Heart left ventricle (tissue), 16 donors: ENCODE measurements at regions not wholly inside any gene's neighbourhood (a gene's known extent, or its start where the extent isn't known, plus 50 kb on each side); places are given as distances from the start of the nearest gene placed in this dataset.

Experiments
- ATAC-seq, 4 donors: fragments of 200-7000 bp; cut with Tn5 transposase; one replicate each; pipeline ENCODE4 v1.9.1; 2020 to 2022; ENCODE audit warnings: moderate library complexity in 4 of 4, mild to moderate bottlenecking in 3 of 4, moderate number of reproducible peaks in 1 of 4
- DNase-seq, 5 donors: peaks; one replicate each; pipeline ENCODE4 v3.0.0-alpha.2; 2020
- H3K27ac ChIP-seq, 12 donors: fragments of 200-600 bp; sonication (generic) in 4 of 12; one replicate each; pipeline versions ENCODE4 v1.5.0 to v1.8.0; 2016 to 2022; ENCODE audit warnings: mild to moderate bottlenecking in 2 of 12
- H3K27me3 ChIP-seq, 9 donors: fragments of 200-600 bp; sonication (generic) in 2 of 9; one replicate each; pipeline versions ENCODE4 v1.5.1 to v1.8.0; 2016 to 2022; ENCODE audit warnings: mild to moderate bottlenecking in 3 of 9
- H3K36me3 ChIP-seq, 9 donors: fragments of 200-600 bp; sonication (generic) in 2 of 9; one replicate each; pipeline versions ENCODE4 v1.5.0 to v1.8.0; 2018 to 2022; ENCODE audit warnings: mild to moderate bottlenecking in 2 of 9
- H3K4me1 ChIP-seq, 12 donors: fragments of 200-600 bp; sonication (generic) in 4 of 12; one replicate each; pipeline versions ENCODE4 v1.5.0 to v1.8.0; 2016 to 2022; ENCODE audit warnings: mild to moderate bottlenecking in 3 of 12
- H3K4me3 ChIP-seq, 12 donors: fragments of 200-600 bp; sonication (generic) in 4 of 12; one replicate each; pipeline versions ENCODE4 v1.5.0 to v1.8.0; 2017 to 2022; ENCODE audit warnings: mild to moderate bottlenecking in 9 of 12, moderate library complexity in 4 of 12
- H3K9me3 ChIP-seq, 12 donors: fragments of 200-600 bp; sonication (generic) in 4 of 12; one replicate each; pipeline versions ENCODE4 v1.5.0 to v1.8.0; 2016 to 2022; ENCODE audit warnings: mild to moderate bottlenecking in 1 of 12
- CTCF ChIP-seq, 12 donors: fragments of 200-600 bp; sonication (generic) in 4 of 12; IDR thresholded peaks; one replicate each; pipeline versions ENCODE4 v1.5.0 to v1.8.0; 2018 to 2022; ENCODE audit warnings: antibody characterized with exemption in 12 of 12, mild to moderate bottlenecking in 5 of 12
- POLR2A ChIP-seq, 2 donors: fragments of 450-650 bp; IDR thresholded peaks; one replicate each; pipeline ENCODE4 v1.6.1; 2017; ENCODE audit warnings: antibody characterized with exemption in 2 of 2, mild to moderate bottlenecking in 2 of 2, moderate library complexity in 2 of 2
- WGBS, 4 donors: extraction: QIAGEN DNeasy Blood & Tissue Kit in 2 of 4; methylation state at CpG; one replicate each; pipeline versions ENCODE4 v1.1.5 to v1.1.7; 2013 to 2018; 5-methylcytosine and 5-hydroxymethylcytosine counted together
- intact Hi-C, 10 donors: fragments of 100-400 bp; cut with DNase I; formaldehyde crosslinking; loops; one replicate each; pipeline versions ENCODE4 v1.11.1 to v1.14.2; 2022
- donor health status: ischemic (EF 13 %, LVEDD 7.1; RV severe dilation, severe dysfunction).
- donor health status: healthy with polysubstance abuse.
- donor health status: DM: no; HTN: yes; CAD: no.
- donor health status: DM: no; HTN: no; CAD: no.
- donor health status: ischemic (EF 25% LVEDD 6.9; RV normal size, moderate dysfunction).
- donor health status: ischemic (EF 25% LVEDD 5.7; RV mildly dilated, moderate dysfunction).
- donor health status: healthy.
- donor health status: DM: yes; HTN: yes; CAD: no.
- donor health status: ischemic (EF 35%, LVEDD 5.7; RV mildly dilated, moderate dysfunction).
- donor health status: nonischemic (EF 11% LVEDD 7.7; RV severe dilation, severe dysfunction).
- donor health status: DM: yes; HTN: yes; CAD: no.
- donor health status: PGD.
- donor health status: ischemic (EF 29% LVEDD 5.4; RV normal size, mild dysfunction).
- donor health status: nonischemic (EF 23%, LVEDD 6.1; RV moderate dilation, normal function).

- no peak overlapping the region for H3K27ac ChIP-seq
- H3K27me3 ChIP-seq = peaks cover 0 to 13% (median 0%) of the 10 kb centered on the region in 9 donors
- ATAC-seq (no peak), DNase-seq (peak in 1 of 5 donors; percentile 32)
- no peak overlapping the region for H3K4me3 ChIP-seq
- H3K9me3 ChIP-seq = peaks cover 0 to 12% (median 0%) of the 10 kb centered on the region in 12 donors
- H3K36me3 ChIP-seq = no peaks in the 10 kb centered on the region
- TF ChIP-seq POLR2A (IDR thresholded peaks at IDR 0.05) (no peak), CTCF (IDR thresholded peaks at IDR 0.05) (no peak)
- intact Hi-C loops = no loop called here
- 70 to 79% (median 76%) methylated on average over 28 to 29 of the region's 29 CpGs for WGBS, 4 donors
- H3K4me1 ChIP-seq = no peaks in the 10 kb centered on the region
These were observed 115.8 kb upstream of the SPACA7 start for GRCh38 chr13:112260108-112261055.

GRCh38 chr13:112261924-112262323 lies 114.2 kb upstream of the SPACA7 start:
- Histone ChIP-seq H3K27ac (no peak overlapping the region), H3K4me1 (no peaks in the 10 kb centered on the region), H3K36me3 (no peaks in the 10 kb centered on the region), H3K4me3 (no peak overlapping the region), H3K27me3 (peaks cover 0 to 12% (median 0%) of the 10 kb centered on the region in 9 donors), H3K9me3 (peaks cover 0 to 12% (median 0%) of the 10 kb centered on the region in 12 donors)
- intact Hi-C loops = no loop called here
- TF ChIP-seq CTCF (IDR thresholded peaks at IDR 0.05) = no peak
- no peak for TF ChIP-seq POLR2A (IDR thresholded peaks at IDR 0.05)
- ATAC-seq (no peak), DNase-seq (peak in 1 of 5 donors; percentile 29)
- 82 to 86% (median 84%) methylated on average over 8 of the region's 8 CpGs for WGBS, 4 donors

- peaks cover 0 to 12% (median 0%) of the 10 kb centered on the region in 9 donors for H3K27me3 ChIP-seq
- no peak for TF ChIP-seq POLR2A (IDR thresholded peaks at IDR 0.05)
- no peak for TF ChIP-seq CTCF (IDR thresholded peaks at IDR 0.05)
- 71 to 78% (median 73%) methylated on average over 7 of the region's 7 CpGs for WGBS, 4 donors
- no peak overlapping the region for H3K4me3 ChIP-seq
- no peaks in the 10 kb centered on the region for H3K4me1 ChIP-seq
- H3K27ac ChIP-seq = no peak overlapping the region
- H3K36me3 ChIP-seq = no peaks in the 10 kb centered on the region
- intact Hi-C loops = no loop called here
- ATAC-seq = no peak
- peaks cover 0 to 5% (median 0%) of the 10 kb centered on the region in 12 donors for H3K9me3 ChIP-seq
- DNase-seq = no peak
These were observed 113.0 kb upstream of the SPACA7 start for GRCh38 chr13:112263152-112263551.

GRCh38 chr13:112267660-112268059 lies 108.5 kb upstream of the SPACA7 start:
- Histone ChIP-seq H3K27ac (no peak overlapping the region), H3K36me3 (no peaks in the 10 kb centered on the region), H3K4me3 (no peak overlapping the region), H3K9me3 (peaks cover 0 to 4% (median 0%) of the 10 kb centered on the region in 12 donors), H3K4me1 (no peaks in the 10 kb centered on the region), H3K27me3 (peaks cover 0 to 13% (median 0%) of the 10 kb centered on the region in 9 donors)
- DNase-seq (no peak), ATAC-seq (no peak)
- no peak for TF ChIP-seq POLR2A (IDR thresholded peaks at IDR 0.05)
- no peak for TF ChIP-seq CTCF (IDR thresholded peaks at IDR 0.05)
- WGBS, 4 donors = 71 to 79% (median 73%) methylated on average over 3 of the region's 3 CpGs
- intact Hi-C loops = no loop called here
